ENCODE measurements at regions not wholly inside any gene's neighbourhood (a gene's known extent, or its start where the extent isn't known, plus 50 kb on each side); places are given as distances from the start of the nearest gene placed in this dataset.
"Not testable (repeated sequence)": the region's sequence is repeated elsewhere in the genome, so short reads cannot be mapped to it uniquely, and the experiment has no call there.

GRCh38 chr10:125252937-125253336 is 92.6 kb upstream of the CTBP2 start:
- FAIRE-seq, result no peak
- no peaks in the 10 kb centered on the region for H3K36me3 ChIP-seq (ENCODE audit: control insufficient read depth, insufficient read depth, low read length)

DNA sequence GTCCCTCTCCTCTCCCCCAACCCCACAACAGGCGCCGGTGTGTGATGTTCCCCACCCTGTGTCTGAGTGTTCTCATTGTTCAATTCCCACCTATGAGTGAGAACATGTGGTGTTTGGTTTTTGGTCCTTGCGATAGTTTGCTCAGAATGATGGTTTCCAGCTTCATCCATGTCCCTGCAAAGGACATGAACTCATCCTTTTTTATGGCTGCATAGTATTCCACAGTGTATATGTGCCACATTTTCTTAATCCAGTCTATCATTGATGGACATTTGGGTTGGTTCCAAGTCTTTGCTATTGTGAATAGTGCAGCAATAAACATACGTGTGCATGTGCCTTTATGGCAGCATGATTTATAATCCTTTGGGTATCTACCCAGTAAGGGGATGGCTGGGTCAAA is 90.5 kb upstream of the CTBP2 start:
- FAIRE-seq; H3K27me3 ChIP-seq (ENCODE audit: control insufficient read depth, insufficient read depth, low read length): not testable (repeated sequence)

More at GRCh38 chr10:125252937-125253336, 92.6 kb upstream of the CTBP2 start:
- DNase-seq (ENCODE audit: low read depth), result no peak
- no peak overlapping the region for H3K4me3 ChIP-seq (ENCODE audit: low read depth, low read length)
- TF ChIP-seq CTCF (IDR thresholded peaks at IDR 0.05; ENCODE audit: insufficient read depth, low read length, severe bottlenecking), result no peak
- H3K27me3 ChIP-seq (ENCODE audit: control insufficient read depth, insufficient read depth, low read length), result no peaks in the 10 kb centered on the region

DNA sequence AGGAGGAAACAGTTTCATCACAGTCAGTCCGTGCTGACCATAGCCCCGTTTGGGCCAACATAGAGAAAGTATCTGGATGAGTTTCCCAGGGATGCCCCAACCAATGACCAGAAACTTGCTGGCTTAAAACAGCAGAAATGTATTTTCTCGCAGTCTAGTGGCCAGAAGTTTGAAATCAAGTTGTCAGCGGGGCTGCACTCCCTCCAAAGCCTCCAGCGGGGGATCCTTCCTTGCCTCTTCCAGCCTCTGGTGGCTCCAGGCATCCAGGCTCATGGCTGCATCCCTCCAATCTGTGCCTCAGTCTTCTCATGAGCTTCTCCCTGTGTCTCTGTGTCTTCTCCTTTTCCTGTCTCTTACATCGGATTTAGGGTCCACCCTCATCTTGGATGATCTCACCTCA is 89.6 kb upstream of the CTBP2 start:
- no peaks in the 10 kb centered on the region for H3K27me3 ChIP-seq (ENCODE audit: control insufficient read depth, insufficient read depth, low read length)
- no peak overlapping the region for H3K4me3 ChIP-seq (ENCODE audit: low read depth, low read length)
- DNase-seq (ENCODE audit: low read depth) (no peak), FAIRE-seq (peak; percentile 52)
- no peaks in the 10 kb centered on the region for H3K36me3 ChIP-seq (ENCODE audit: control insufficient read depth, insufficient read depth, low read length)
- TF ChIP-seq CTCF (IDR thresholded peaks at IDR 0.05; ENCODE audit: insufficient read depth, low read length, severe bottlenecking), result no peak

More for the DNA sequence above, 90.5 kb upstream of the CTBP2 start:
- not testable (repeated sequence) for H3K36me3 ChIP-seq (ENCODE audit: control insufficient read depth, insufficient read depth, low read length); DNase-seq (ENCODE audit: low read depth); H3K4me3 ChIP-seq (ENCODE audit: low read depth, low read length)

DNA sequence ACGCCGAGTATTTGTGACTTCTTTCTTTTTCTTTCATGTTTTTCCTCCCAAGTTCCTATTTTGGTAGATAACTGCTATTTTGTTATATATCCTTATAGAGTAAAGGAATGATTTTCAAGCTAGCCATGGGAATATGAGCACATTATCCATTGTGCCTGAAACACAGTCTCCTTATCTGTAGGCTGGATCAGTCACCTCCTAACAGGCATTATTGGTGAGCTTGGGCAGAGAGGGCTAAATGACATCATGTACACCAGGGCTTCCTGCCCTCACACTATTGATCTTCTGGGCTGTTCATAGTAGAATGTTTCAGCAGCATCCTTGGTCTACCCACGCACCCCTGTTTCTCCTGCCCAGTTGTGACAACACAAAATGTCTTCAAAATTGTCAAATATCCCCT is 88.1 kb upstream of the CTBP2 start:
- Histone ChIP-seq H3K4me3 (ENCODE audit: low read depth, low read length) (no peak overlapping the region), H3K27me3 (ENCODE audit: control insufficient read depth, insufficient read depth, low read length) (no peaks in the 10 kb centered on the region), H3K36me3 (ENCODE audit: control insufficient read depth, insufficient read depth, low read length) (no peaks in the 10 kb centered on the region)
- FAIRE-seq, result no peak
- DNase-seq (ENCODE audit: low read depth), result no peak
- no peak for TF ChIP-seq CTCF (IDR thresholded peaks at IDR 0.05; ENCODE audit: insufficient read depth, low read length, severe bottlenecking)

DNA sequence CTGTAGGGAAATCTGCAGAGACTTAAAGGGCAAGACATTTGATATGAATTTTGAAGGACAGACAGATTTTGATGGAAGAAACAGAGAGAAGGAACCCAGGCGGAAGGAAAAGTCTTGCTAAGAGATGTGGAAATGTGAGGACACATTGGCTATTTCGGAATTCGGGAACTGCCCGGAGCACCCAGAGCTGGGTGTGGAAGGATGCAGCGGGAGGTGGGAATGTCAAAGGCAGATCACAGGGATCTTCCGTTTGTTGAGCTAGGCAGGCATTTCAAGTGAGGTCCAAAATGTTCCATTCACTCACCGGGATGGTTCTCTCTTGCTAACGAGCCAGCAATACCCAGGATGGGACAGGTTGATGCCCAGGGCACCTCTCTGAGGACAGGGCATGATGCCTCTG is 87.2 kb upstream of the CTBP2 start:
- Histone ChIP-seq H3K27me3 (ENCODE audit: control insufficient read depth, insufficient read depth, low read length) (no peaks in the 10 kb centered on the region), H3K36me3 (ENCODE audit: control insufficient read depth, insufficient read depth, low read length) (no peaks in the 10 kb centered on the region), H3K4me3 (ENCODE audit: low read depth, low read length) (no peak overlapping the region)
- TF ChIP-seq CTCF (IDR thresholded peaks at IDR 0.05; ENCODE audit: insufficient read depth, low read length, severe bottlenecking), result no peak
- DNase-seq (ENCODE audit: low read depth), result no peak
- peak; percentile 60 for FAIRE-seq

- H3K27me3 ChIP-seq (ENCODE audit: control insufficient read depth, insufficient read depth, low read length), result no peaks in the 10 kb centered on the region
- FAIRE-seq (no peak), DNase-seq (ENCODE audit: low read depth) (no peak)
- no peak for TF ChIP-seq CTCF (IDR thresholded peaks at IDR 0.05; ENCODE audit: insufficient read depth, low read length, severe bottlenecking)
- no peaks in the 10 kb centered on the region for H3K36me3 ChIP-seq (ENCODE audit: control insufficient read depth, insufficient read depth, low read length)
- H3K4me3 ChIP-seq (ENCODE audit: low read depth, low read length), result no peak overlapping the region
Observed at GRCh38 chr10:125243532-125244253, 83.3 kb upstream of the CTBP2 start.
